D721Med (cell line): ENCODE measurements at regions not wholly inside any gene's neighbourhood (a gene's known extent, or its start where the extent isn't known, plus 50 kb on each side); places are given as distances from the start of the nearest gene placed in this dataset.

Experiments used
- DNase-seq: peaks from one replicate; pipeline ENCODE4 v3.0.0; 2011; ENCODE audit warnings: low spot score; ENCODE audit not compliant: insufficient read length
- FAIRE-seq: peaks from 2 replicates; lab custom pipeline; 2011; peaks lifted over from hg19 to GRCh38; lab: Jason Lieb, UNC
- CTCF ChIP-seq: IDR thresholded peaks from 2 replicates; pipeline ENCODE4 v1.5.1; 2012; ENCODE audit warnings: mild to moderate bottlenecking, control low read depth; ENCODE audit not compliant: insufficient read depth; ENCODE audit errors: missing control alignments

GRCh38 chr3:187946163-187946691, 201.0 kb upstream of the BCL6 start:
- FAIRE-seq (no peak), DNase-seq (no peak)
- TF ChIP-seq CTCF, result no peak

DNA sequence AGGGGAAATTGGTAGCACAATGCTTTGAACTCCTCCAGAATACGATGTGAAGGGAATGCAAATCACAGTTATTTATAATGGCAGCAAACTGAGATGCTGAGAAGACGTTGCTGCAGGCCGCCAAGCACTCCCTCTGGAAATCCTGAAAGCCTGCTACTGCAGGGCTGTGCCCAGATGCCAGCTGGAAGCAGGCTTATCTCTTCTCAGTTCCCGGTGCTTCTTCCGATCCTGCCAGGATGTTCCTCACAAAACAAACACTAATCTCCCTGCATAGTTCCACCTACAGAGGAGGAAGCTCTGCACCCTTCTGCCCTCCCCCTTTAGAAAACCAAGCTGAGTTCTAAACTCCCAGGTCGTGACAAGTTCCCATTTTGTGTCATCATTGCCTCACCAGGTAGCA, 201.7 kb upstream of the BCL6 start:
- no peak for TF ChIP-seq CTCF
- FAIRE-seq (no peak), DNase-seq (no peak)

DNA sequence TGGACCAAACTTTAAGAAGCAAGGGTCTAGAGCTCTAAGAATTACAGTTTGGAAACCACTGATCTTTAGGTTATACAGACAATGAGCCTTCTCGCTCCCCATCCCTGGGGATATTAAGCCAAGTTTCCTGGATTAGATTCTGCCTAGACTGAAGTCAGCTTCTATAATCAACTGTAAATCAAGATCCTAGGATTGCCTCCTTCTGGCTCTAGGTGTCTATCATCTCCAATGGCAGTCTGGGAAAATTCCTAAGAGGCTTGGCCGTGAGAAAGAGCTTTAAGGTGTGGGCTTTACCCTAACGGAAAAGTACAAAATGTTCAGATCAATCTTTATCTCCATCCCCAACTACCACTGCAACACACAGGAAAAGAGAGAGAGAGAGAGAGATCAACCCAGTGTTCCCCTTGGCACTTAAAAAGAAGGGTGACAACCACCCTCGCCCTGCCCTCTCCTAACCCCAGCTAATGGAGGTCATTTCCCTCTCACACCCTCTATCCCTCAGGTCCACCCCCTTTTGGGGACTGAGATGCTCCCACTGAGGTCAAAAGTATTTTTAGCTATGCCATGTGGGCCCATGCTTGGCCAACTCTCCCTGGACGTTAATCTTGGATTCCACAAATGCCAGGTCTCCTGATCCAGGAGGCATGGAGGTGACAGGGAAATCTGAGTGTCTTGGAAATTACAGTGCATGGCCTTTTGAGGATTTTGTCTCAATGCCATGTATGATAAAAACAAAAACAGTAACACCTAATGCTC, 202.8 kb upstream of the BCL6 start:
- TF ChIP-seq CTCF, result no peak
- DNase-seq (no peak), FAIRE-seq (no peak)

GRCh38 chr3:187949093-187949820, 204.0 kb upstream of the BCL6 start:
- FAIRE-seq (no peak), DNase-seq (no peak)
- no peak for TF ChIP-seq CTCF

- FAIRE-seq (no peak), DNase-seq (no peak)
- no peak for TF ChIP-seq CTCF
Measured at GRCh38 chr3:187950671-187951070, 203.3 kb upstream of the LPP start.

- TF ChIP-seq CTCF, result no peak
- FAIRE-seq (no peak), DNase-seq (no peak)
Measured at GRCh38 chr3:187951452-187952190, 202.3 kb upstream of the LPP start.
